ENCODE measurements at regions not wholly inside any gene's neighbourhood (a gene's known extent, or its start where the extent isn't known, plus 50 kb on each side); places are given as distances from the start of the nearest gene placed in this dataset.
"Not testable (repeated sequence)": the region's sequence is repeated elsewhere in the genome, so short reads cannot be mapped to it uniquely, and the experiment has no call there.

GRCh38 chr2:143930891-143931290 is 589.0 kb downstream of the ZEB2 start:
- no peak for TF ChIP-seq CTCF (IDR thresholded peaks at IDR 0.05; ENCODE audit: insufficient read depth, low read length, poor library complexity, severe bottlenecking)
- DNase-seq (ENCODE audit: low read depth) = no peak

GRCh38 chr2:143928613-143929012 is 591.3 kb downstream of the ZEB2 start:
- Histone ChIP-seq H3K4me3 (ENCODE audit: low read depth, low read length) (no peak overlapping the region), H3K27me3 (ENCODE audit: control insufficient read depth, insufficient read depth, low read length) (no peaks in the 10 kb centered on the region), H3K36me3 (ENCODE audit: control insufficient read depth, insufficient read depth, low read length) (no peaks in the 10 kb centered on the region)
- no peak for DNase-seq (ENCODE audit: low read depth)
- TF ChIP-seq CTCF (IDR thresholded peaks at IDR 0.05; ENCODE audit: insufficient read depth, low read length, poor library complexity, severe bottlenecking) = no peak

More at GRCh38 chr2:143930891-143931290, 589.0 kb downstream of the ZEB2 start:
- H3K27me3 ChIP-seq (ENCODE audit: control insufficient read depth, insufficient read depth, low read length) = no peaks in the 10 kb centered on the region
- H3K4me3 ChIP-seq (ENCODE audit: low read depth, low read length) = no peak overlapping the region
- no peaks in the 10 kb centered on the region for H3K36me3 ChIP-seq (ENCODE audit: control insufficient read depth, insufficient read depth, low read length)

GRCh38 chr2:143928184-143928583 is 591.7 kb downstream of the ZEB2 start:
- H3K36me3 ChIP-seq (ENCODE audit: control insufficient read depth, insufficient read depth, low read length) = no peaks in the 10 kb centered on the region
- no peak for TF ChIP-seq CTCF (IDR thresholded peaks at IDR 0.05; ENCODE audit: insufficient read depth, low read length, poor library complexity, severe bottlenecking)
- no peak overlapping the region for H3K4me3 ChIP-seq (ENCODE audit: low read depth, low read length)
- DNase-seq (ENCODE audit: low read depth) = no peak
- no peaks in the 10 kb centered on the region for H3K27me3 ChIP-seq (ENCODE audit: control insufficient read depth, insufficient read depth, low read length)

GRCh38 chr2:143926736-143927135 is 593.2 kb downstream of the ZEB2 start:
- Histone ChIP-seq H3K36me3 (ENCODE audit: control insufficient read depth, insufficient read depth, low read length) (no peaks in the 10 kb centered on the region), H3K4me3 (ENCODE audit: low read depth, low read length) (no peak overlapping the region), H3K27me3 (ENCODE audit: control insufficient read depth, insufficient read depth, low read length) (no peaks in the 10 kb centered on the region)
- TF ChIP-seq CTCF (IDR thresholded peaks at IDR 0.05; ENCODE audit: insufficient read depth, low read length, poor library complexity, severe bottlenecking) = no peak
- no peak for DNase-seq (ENCODE audit: low read depth)

- DNase-seq (ENCODE audit: low read depth); H3K4me3 ChIP-seq (ENCODE audit: low read depth, low read length); H3K27me3 ChIP-seq (ENCODE audit: control insufficient read depth, insufficient read depth, low read length); H3K36me3 ChIP-seq (ENCODE audit: control insufficient read depth, insufficient read depth, low read length): not testable (repeated sequence)
These were observed 597.6 kb downstream of the ZEB2 start for GRCh38 chr2:143922261-143922830.

- no peaks in the 10 kb centered on the region for H3K27me3 ChIP-seq (ENCODE audit: control insufficient read depth, insufficient read depth, low read length)
- TF ChIP-seq CTCF (IDR thresholded peaks at IDR 0.05; ENCODE audit: insufficient read depth, low read length, poor library complexity, severe bottlenecking) = no peak
These were observed 601.4 kb downstream of the ZEB2 start for GRCh38 chr2:143918465-143918989.

More at GRCh38 chr2:143918465-143918989, 601.4 kb downstream of the ZEB2 start:
- no peak overlapping the region for H3K4me3 ChIP-seq (ENCODE audit: low read depth, low read length)
- H3K36me3 ChIP-seq (ENCODE audit: control insufficient read depth, insufficient read depth, low read length) = no peaks in the 10 kb centered on the region
- DNase-seq (ENCODE audit: low read depth) = no peak
